Ishikawa (cell line): ENCODE measurements at regions not wholly inside any gene's neighbourhood (a gene's known extent, or its start where the extent isn't known, plus 50 kb on each side); places are given as distances from the start of the nearest gene placed in this dataset.

Experiments used
- EP300 ChIP-seq: IDR thresholded peaks from 2 replicates; pipeline ENCODE4 v1.6.1; 2012; ENCODE audit warnings: borderline replicate concordance
- NFIC ChIP-seq: IDR thresholded peaks from 2 replicates; pipeline ENCODE4 v1.6.1; 2012
- RAD21 ChIP-seq: IDR thresholded peaks from 2 replicates; pipeline ENCODE4 v1.6.1; 2012; ENCODE audit warnings: low read depth
- YY1 ChIP-seq: IDR thresholded peaks from 2 replicates; pipeline ENCODE4 v1.6.1; 2012; ENCODE audit warnings: low read depth
- TF ChIP-seq, protein P1 (sequence below): IDR thresholded peaks from 2 replicates; pipeline ENCODE4 v1.6.1; 2012; ENCODE audit warnings: low read depth, mild to moderate bottlenecking

DNA sequence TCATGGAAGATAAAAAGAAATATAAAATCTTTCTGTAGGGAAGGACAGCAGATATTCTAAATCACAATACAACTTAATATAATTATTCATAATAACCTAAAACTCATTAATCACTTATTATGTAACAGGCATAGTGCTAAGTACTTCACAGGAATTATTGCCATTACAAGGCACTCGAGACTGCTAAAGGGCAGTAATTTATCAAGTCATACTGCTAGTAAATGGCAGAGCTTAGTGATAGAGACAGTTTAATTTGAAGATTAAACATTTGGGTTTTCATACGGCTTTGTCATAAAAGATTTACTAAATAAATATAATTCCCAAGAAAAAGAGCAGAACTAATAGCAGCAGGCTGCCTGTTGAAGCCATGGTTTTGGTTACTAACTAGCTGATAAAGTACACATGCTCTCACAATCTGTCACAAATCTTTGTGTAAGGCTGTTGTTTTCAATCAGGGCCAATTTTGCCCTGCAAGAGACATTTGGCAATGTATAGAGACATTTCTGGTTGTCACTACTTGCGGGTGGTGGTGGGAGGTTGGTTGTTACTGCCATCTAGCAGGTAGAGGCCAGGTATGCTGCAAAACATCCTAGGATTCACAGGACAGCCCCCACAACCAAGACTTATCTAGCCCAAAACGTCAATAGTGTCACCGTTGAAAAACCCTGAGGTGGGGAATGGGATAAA lies 233.3 kb upstream of the CACNA2D1 start:
- TF ChIP-seq YY1 (no peak), RAD21 (no peak), EP300 (no peak), NFIC (no peak)
- TF ChIP-seq, protein P1, sequence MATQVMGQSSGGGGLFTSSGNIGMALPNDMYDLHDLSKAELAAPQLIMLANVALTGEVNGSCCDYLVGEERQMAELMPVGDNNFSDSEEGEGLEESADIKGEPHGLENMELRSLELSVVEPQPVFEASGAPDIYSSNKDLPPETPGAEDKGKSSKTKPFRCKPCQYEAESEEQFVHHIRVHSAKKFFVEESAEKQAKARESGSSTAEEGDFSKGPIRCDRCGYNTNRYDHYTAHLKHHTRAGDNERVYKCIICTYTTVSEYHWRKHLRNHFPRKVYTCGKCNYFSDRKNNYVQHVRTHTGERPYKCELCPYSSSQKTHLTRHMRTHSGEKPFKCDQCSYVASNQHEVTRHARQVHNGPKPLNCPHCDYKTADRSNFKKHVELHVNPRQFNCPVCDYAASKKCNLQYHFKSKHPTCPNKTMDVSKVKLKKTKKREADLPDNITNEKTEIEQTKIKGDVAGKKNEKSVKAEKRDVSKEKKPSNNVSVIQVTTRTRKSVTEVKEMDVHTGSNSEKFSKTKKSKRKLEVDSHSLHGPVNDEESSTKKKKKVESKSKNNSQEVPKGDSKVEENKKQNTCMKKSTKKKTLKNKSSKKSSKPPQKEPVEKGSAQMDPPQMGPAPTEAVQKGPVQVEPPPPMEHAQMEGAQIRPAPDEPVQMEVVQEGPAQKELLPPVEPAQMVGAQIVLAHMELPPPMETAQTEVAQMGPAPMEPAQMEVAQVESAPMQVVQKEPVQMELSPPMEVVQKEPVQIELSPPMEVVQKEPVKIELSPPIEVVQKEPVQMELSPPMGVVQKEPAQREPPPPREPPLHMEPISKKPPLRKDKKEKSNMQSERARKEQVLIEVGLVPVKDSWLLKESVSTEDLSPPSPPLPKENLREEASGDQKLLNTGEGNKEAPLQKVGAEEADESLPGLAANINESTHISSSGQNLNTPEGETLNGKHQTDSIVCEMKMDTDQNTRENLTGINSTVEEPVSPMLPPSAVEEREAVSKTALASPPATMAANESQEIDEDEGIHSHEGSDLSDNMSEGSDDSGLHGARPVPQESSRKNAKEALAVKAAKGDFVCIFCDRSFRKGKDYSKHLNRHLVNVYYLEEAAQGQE = no peak
